HCT116 (cell line): ENCODE measurements at regions not wholly inside any gene's neighbourhood (a gene's known extent, or its start where the extent isn't known, plus 50 kb on each side); places are given as distances from the start of the nearest gene placed in this dataset.

Experiments
- EZH2 ChIP-seq: fragments of 200-600 bp; sonication (generic); IDR thresholded peaks from 2 replicates; pipeline ENCODE4 v1.6.1; 2017; ENCODE audit warnings: antibody characterized with exemption, mixed run types
- POLR2A ChIP-seq: IDR thresholded peaks from 2 replicates; pipeline ENCODE4 v1.7.0; 2011; ENCODE audit warnings: borderline replicate concordance; ENCODE audit not compliant: insufficient read depth, insufficient read length; ENCODE audit errors: extremely low read depth
- SIN3A ChIP-seq: IDR thresholded peaks from 2 replicates; pipeline ENCODE4 v1.6.1; 2012; ENCODE audit warnings: low read depth
- ZNF274 ChIP-seq: fragments of 200-500 bp; sonication (Bioruptor generic); IDR thresholded peaks from 2 replicates; pipeline ENCODE4 v1.6.1; 2014; ENCODE audit warnings: mild to moderate bottlenecking, low read depth, low read length, inconsistent platforms
- TF ChIP-seq, protein P1 (sequence below), 3 experiments: fragments of 200-600 bp in 1 of 3; sonication (generic) in 1 of 3; IDR thresholded peaks in 2 of 3; conservative IDR thresholded peaks in 1 of 3; 2 replicates each; pipeline ENCODE4 v1.5.1; 2012 to 2017; ENCODE audit warnings: low read depth in 2 of 3, low read length in 2 of 3, antibody characterized with exemption in 1 of 3, borderline replicate concordance in 1 of 3, control low read depth in 1 of 3, mild to moderate bottlenecking in 1 of 3, mixed read lengths in 1 of 3, mixed run types in 1 of 3, moderate library complexity in 1 of 3; ENCODE audit not compliant: insufficient read depth in 1 of 3

GRCh38 chr18:37889963-37890362 is 324.4 kb upstream of the CELF4 start:
- no peak for TF ChIP-seq POLR2A
- TF ChIP-seq, protein P1, sequence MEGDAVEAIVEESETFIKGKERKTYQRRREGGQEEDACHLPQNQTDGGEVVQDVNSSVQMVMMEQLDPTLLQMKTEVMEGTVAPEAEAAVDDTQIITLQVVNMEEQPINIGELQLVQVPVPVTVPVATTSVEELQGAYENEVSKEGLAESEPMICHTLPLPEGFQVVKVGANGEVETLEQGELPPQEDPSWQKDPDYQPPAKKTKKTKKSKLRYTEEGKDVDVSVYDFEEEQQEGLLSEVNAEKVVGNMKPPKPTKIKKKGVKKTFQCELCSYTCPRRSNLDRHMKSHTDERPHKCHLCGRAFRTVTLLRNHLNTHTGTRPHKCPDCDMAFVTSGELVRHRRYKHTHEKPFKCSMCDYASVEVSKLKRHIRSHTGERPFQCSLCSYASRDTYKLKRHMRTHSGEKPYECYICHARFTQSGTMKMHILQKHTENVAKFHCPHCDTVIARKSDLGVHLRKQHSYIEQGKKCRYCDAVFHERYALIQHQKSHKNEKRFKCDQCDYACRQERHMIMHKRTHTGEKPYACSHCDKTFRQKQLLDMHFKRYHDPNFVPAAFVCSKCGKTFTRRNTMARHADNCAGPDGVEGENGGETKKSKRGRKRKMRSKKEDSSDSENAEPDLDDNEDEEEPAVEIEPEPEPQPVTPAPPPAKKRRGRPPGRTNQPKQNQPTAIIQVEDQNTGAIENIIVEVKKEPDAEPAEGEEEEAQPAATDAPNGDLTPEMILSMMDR (IDR thresholded peaks at IDR 0.05 in 2 of 3, conservative IDR thresholded peaks at IDR 0.05 in 1 of 3; ENCODE audit: borderline replicate concordance in 1 of 3, insufficient read depth in 1 of 3, low read depth in 2 of 3, low read length in 2 of 3), result no peak
- no peak for TF ChIP-seq EZH2
- no peak for TF ChIP-seq ZNF274
- no peak for TF ChIP-seq SIN3A
